PC-3 (cell line): ENCODE measurements at regions not wholly inside any gene's neighbourhood (a gene's known extent, or its start where the extent isn't known, plus 50 kb on each side); places are given as distances from the start of the nearest gene placed in this dataset.

Experiments
- ATAC-seq: fragments of 200-7000 bp; cut with Tn5 transposase; 2 replicates; pipeline ENCODE4 v1.9.1; 2020; ENCODE audit warnings: mild to moderate bottlenecking, moderate library complexity
- BruUV-seq: library from RNA; stranded (reverse); fragments of 400-500 nt; replicated peaks from 2 replicates; lab custom pipeline; 2021; lab: Mats Ljungman, UMichigan
- CTCF ChIA-PET: fragments of 300-600 bp; sonication (Branson Sonifier 250); formaldehyde crosslinking; loops from one replicate; lab custom pipeline; 2022; ENCODE audit warnings: antibody characterized with exemption; lab: Charles Lee
- POLR2A ChIA-PET: fragments of 300-600 bp; sonication (Branson Sonifier 250); formaldehyde crosslinking; loops from one replicate; lab custom pipeline; 2022; ENCODE audit warnings: antibody characterized with exemption; ENCODE audit not compliant: unreplicated experiment; lab: Charles Lee
- DNase-seq: peaks from one replicate; pipeline ENCODE4 v3.0.0-alpha.2; 2015
- H2AFZ ChIP-seq: fragments of 300-600 bp; sonication (generic); 2 replicates; pipeline ENCODE4 v1.6.0; 2016; ENCODE audit warnings: antibody characterized with exemption, low read length
- H3F3A ChIP-seq: fragments of 300-600 bp; sonication (generic); one replicate; pipeline ENCODE4 v1.6.0; 2017; ENCODE audit warnings: antibody characterized with exemption, low read length, control low read depth, mild to moderate bottlenecking; ENCODE audit not compliant: unreplicated experiment
- H3K27ac ChIP-seq: fragments of 300-600 bp; sonication (generic); 2 replicates; pipeline ENCODE4 v1.5.1; 2016; ENCODE audit warnings: mild to moderate bottlenecking, low read length
- H3K27me3 ChIP-seq: fragments of 300-600 bp; sonication (generic); 2 replicates; pipeline ENCODE4 v1.6.1; 2016; ENCODE audit warnings: low read length, mixed read lengths
- H3K36me3 ChIP-seq: fragments of 300-600 bp; sonication (generic); 2 replicates; pipeline ENCODE4 v1.6.1; 2016; ENCODE audit warnings: low read depth, mixed run types, low read length, mixed read lengths
- H3K4me1 ChIP-seq: fragments of 300-600 bp; sonication (generic); 2 replicates; pipeline ENCODE4 v1.5.1; 2016; ENCODE audit warnings: low read length; ENCODE audit not compliant: insufficient read depth
- H3K4me2 ChIP-seq: fragments of 300-600 bp; sonication (generic); 2 replicates; pipeline ENCODE4 v1.6.0; 2016; ENCODE audit warnings: low read length
- H3K4me3 ChIP-seq: fragments of 300-600 bp; sonication (generic); 2 replicates; pipeline ENCODE4 v1.5.1; 2016; ENCODE audit warnings: mild to moderate bottlenecking, low read length, mixed read lengths
- H3K79me2 ChIP-seq: fragments of 300-600 bp; sonication (generic); 2 replicates; pipeline ENCODE4 v1.6.1; 2017; ENCODE audit warnings: low read length, mixed read lengths
- H3K9ac ChIP-seq: fragments of 300-600 bp; sonication (generic); 2 replicates; pipeline ENCODE4 v1.6.0; 2016; ENCODE audit warnings: mild to moderate bottlenecking, low read length
- H3K9me2 ChIP-seq: fragments of 300-600 bp; sonication (generic); replicated peaks from 2 replicates; pipeline ENCODE4 v1.6.1; 2016; ENCODE audit warnings: mixed run types, low read length, mixed read lengths
- H3K9me3 ChIP-seq: fragments of 300-600 bp; sonication (generic); 2 replicates; pipeline ENCODE4 v1.6.1; 2016; ENCODE audit warnings: low read length, mixed read lengths
- H4K20me1 ChIP-seq: fragments of 300-600 bp; sonication (generic); 2 replicates; pipeline ENCODE4 v1.6.1; 2016; ENCODE audit warnings: low read length, mixed read lengths
- EZH2 ChIP-seq: fragments of 300-600 bp; sonication (generic); IDR thresholded peaks from one replicate; pipeline ENCODE4 v1.6.1; 2017; ENCODE audit warnings: antibody characterized with exemption, mild to moderate bottlenecking, low read length; ENCODE audit not compliant: unreplicated experiment
- EZH2phosphoT487 ChIP-seq: fragments of 300-600 bp; sonication (generic); IDR thresholded peaks from 2 replicates; pipeline ENCODE4 v1.6.1; 2018; ENCODE audit warnings: mild to moderate bottlenecking, antibody characterized with exemption, low read length, borderline replicate concordance
- intact Hi-C: fragments of 100-400 bp; cut with micrococcal nuclease; formaldehyde crosslinking; loops from 2 replicates; pipeline ENCODE4 v1.9.0; 2023
- TF ChIP-seq, protein P1 (sequence below): fragments of 300-600 bp; sonication (generic); conservative IDR thresholded peaks from 2 replicates; pipeline ENCODE4 v1.5.1; 2017; ENCODE audit warnings: antibody characterized with exemption, low read depth, mild to moderate bottlenecking, low read length

DNA sequence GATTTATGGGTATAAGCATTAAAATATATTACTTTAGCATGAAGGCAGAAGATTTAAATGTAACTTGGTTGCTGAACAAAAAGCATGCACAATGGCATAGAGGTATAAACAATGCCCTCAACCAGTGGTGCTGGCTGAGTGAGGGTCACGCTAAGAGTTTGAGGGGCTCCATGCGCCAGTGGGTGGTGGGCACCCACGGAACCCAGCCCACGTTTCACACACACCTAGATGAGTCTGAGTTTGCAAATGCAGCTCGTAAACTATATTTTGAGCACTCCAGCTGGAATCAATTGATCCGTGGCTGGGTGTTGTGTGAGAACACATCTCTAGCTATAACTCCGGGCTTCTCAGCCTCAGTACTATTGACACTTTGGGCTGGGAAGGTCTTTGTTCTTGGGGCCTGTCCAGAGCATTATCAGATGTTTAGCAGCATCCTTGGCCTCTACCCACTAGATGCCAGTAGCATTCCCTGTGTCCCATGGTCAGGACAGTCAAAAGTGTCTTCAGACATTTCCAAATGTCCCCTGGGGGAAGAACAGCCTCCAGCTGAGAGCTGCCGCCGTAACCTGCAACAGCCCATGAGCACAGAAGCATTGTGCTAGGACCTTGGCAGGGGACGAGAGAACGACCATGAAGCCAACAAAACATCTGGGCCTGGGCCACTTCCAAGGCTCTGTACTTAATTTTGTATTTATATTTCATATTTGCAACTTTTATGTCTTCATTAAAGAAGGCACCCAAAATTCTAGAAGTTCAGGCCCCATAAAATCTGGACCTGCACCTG is 108.1 kb upstream of the SOX1 start:
- ChIA-PET CTCF (no interaction called here), POLR2A (no interaction called here)
- Histone ChIP-seq H3K4me2 (no peak overlapping the region), H3K79me2 (no peaks in the 10 kb centered on the region), H4K20me1 (no peaks in the 10 kb centered on the region), H3K9me3 (no peaks in the 10 kb centered on the region), H2AFZ (no peak overlapping the region), H3K4me3 (no peak overlapping the region), H3K9ac (no peak overlapping the region), H3K36me3 (no peaks in the 10 kb centered on the region), H3K27ac (no peak overlapping the region), H3K4me1 (no peaks in the 10 kb centered on the region), H3F3A (no peaks in the 10 kb centered on the region), H3K9me2 (no peaks in the 10 kb centered on the region), H3K27me3 (peaks cover 23% of the 10 kb centered on the region)
- ATAC-seq = no peak
- BruUV-seq = no TSS peak
- no peak for DNase-seq
- TF ChIP-seq EZH2 (no peak), EZH2phosphoT487 (no peak)
- TF ChIP-seq, protein P1, sequence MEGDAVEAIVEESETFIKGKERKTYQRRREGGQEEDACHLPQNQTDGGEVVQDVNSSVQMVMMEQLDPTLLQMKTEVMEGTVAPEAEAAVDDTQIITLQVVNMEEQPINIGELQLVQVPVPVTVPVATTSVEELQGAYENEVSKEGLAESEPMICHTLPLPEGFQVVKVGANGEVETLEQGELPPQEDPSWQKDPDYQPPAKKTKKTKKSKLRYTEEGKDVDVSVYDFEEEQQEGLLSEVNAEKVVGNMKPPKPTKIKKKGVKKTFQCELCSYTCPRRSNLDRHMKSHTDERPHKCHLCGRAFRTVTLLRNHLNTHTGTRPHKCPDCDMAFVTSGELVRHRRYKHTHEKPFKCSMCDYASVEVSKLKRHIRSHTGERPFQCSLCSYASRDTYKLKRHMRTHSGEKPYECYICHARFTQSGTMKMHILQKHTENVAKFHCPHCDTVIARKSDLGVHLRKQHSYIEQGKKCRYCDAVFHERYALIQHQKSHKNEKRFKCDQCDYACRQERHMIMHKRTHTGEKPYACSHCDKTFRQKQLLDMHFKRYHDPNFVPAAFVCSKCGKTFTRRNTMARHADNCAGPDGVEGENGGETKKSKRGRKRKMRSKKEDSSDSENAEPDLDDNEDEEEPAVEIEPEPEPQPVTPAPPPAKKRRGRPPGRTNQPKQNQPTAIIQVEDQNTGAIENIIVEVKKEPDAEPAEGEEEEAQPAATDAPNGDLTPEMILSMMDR = no peak
- intact Hi-C loops = no loop called here

- Histone ChIP-seq H3K4me1 (no peaks in the 10 kb centered on the region), H3K27me3 (peaks cover 23% of the 10 kb centered on the region), H3K9me2 (no peaks in the 10 kb centered on the region), H3F3A (no peaks in the 10 kb centered on the region), H2AFZ (no peak overlapping the region), H3K79me2 (no peaks in the 10 kb centered on the region), H3K27ac (no peak overlapping the region), H3K36me3 (no peaks in the 10 kb centered on the region), H3K4me3 (no peak overlapping the region), H3K9ac (no peak overlapping the region), H3K4me2 (no peak overlapping the region), H4K20me1 (no peaks in the 10 kb centered on the region), H3K9me3 (no peaks in the 10 kb centered on the region)
- CTCF ChIA-PET = no interaction called here
- intact Hi-C loops = no loop called here
- TF ChIP-seq EZH2phosphoT487 = no peak
- no peak for TF ChIP-seq EZH2
- TF ChIP-seq, protein P1 = no peak
- no peak for ATAC-seq
- no TSS peak for BruUV-seq
- no peak for DNase-seq
- POLR2A ChIA-PET = no interaction called here
Observed at GRCh38 chr13:111960152-111960772, 106.7 kb upstream of the SOX1 start.

DNA sequence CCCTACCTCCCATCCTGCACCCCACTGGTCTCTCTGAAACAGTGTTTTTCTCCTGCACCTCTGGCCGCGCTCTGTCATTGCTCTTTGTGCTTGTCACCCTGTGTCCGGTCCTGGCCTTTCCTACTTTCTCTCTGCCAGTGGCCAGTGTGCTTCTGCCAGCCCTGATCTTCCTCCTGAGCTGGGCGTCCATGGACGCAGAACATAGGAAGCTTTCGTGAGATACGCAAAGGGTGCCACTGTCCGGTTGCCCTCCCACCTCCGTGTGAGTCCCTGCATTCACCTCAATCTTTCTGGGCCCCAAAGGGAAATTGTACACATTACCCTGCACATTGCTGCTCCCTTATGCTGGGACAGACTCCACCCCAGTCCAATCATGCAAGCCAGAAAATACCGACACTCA is 105.7 kb upstream of the SOX1 start:
- no peaks in the 10 kb centered on the region for H3K9me2 ChIP-seq
- CTCF ChIA-PET = no interaction called here
- H3K4me1 ChIP-seq = no peaks in the 10 kb centered on the region
- H2AFZ ChIP-seq = no peak overlapping the region
- BruUV-seq = no TSS peak
- no peak overlapping the region for H3K4me2 ChIP-seq
- H3K27ac ChIP-seq = no peak overlapping the region
- intact Hi-C loops = no loop called here
- no peak for ATAC-seq
- H3K79me2 ChIP-seq = no peaks in the 10 kb centered on the region
- no peak overlapping the region for H3K9ac ChIP-seq
- no peak for DNase-seq
- H3K36me3 ChIP-seq = no peaks in the 10 kb centered on the region
- POLR2A ChIA-PET = no interaction called here
- peaks cover 23% of the 10 kb centered on the region for H3K27me3 ChIP-seq
- no peaks in the 10 kb centered on the region for H3F3A ChIP-seq
- TF ChIP-seq, protein P1 = no peak
- TF ChIP-seq EZH2 = no peak
- no peak overlapping the region for H3K4me3 ChIP-seq
- H3K9me3 ChIP-seq = no peaks in the 10 kb centered on the region
- H4K20me1 ChIP-seq = no peaks in the 10 kb centered on the region
